ENCODE measurements at regions not wholly inside any gene's neighbourhood (a gene's known extent, or its start where the extent isn't known, plus 50 kb on each side); places are given as distances from the start of the nearest gene placed in this dataset.
"Not testable (repeated sequence)": the region's sequence is repeated elsewhere in the genome, so short reads cannot be mapped to it uniquely, and the experiment has no call there.

DNA sequence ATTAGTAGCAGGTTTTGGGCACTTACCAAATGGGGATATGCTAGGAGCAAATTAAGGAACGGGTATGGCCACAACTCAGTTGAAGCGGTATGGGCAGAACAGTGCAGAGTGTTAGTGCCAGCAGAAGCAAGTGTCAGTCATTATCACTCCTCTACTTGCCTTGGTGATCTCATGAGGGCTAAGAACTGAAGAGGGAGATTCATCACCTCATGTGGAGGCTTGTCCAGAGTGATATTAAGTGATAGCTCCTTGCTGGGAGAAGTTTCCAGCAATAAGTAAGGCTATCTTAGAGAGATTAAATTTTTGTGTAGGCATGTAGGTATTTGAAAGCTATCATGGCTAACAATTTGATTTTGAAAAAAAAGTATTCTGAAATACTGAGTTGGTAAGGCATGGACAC, 615.4 kb upstream of the SMIM31 start:
- FAIRE-seq, result no peak

DNA sequence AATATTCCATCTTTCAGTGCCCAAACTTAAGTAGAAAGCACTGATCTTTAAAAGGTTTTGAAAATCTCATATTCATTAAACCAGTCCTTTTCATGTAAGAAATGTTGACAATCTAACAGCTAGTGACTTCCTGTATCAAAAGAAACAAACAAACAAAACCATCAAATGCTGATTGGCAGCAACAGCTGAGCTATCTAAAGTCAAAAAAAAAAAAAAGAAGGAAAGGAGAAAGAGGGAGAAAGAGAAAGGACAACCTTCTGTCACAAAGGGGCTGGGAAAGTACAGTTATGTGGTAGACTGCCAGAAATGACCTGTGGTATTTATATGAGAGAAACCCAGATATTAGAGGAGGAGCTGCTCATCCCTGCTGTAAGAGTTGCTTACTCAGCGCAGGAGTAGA, 614.6 kb upstream of the SMIM31 start:
- DNase-seq, result no peak
- WGBS, 3 donors, result 90 to 100% (median 98%) methylated on average over 1 of the region's 1 CpG
- peaks cover 0 to 2% of the 10 kb centered on the region in 2 donors for H3K9me3 ChIP-seq (ENCODE audit: control insufficient read depth in 2 of 2, insufficient read depth in 1 of 2, low read depth in 1 of 2, low read length in 1 of 2)
- H3K4me3 ChIP-seq (ENCODE audit: low read depth in 1 of 3, low read length in 3 of 3), result no peak overlapping the region
- no peak overlapping the region for H3K27ac ChIP-seq (ENCODE audit: low read depth in 1 of 3, low read length in 2 of 3)
- H3K4me1 ChIP-seq (ENCODE audit: control insufficient read depth in 3 of 3, insufficient read depth in 2 of 3, low read depth in 1 of 3, low read length in 2 of 3), result no peaks in the 10 kb centered on the region
- H3K36me3 ChIP-seq (ENCODE audit: control insufficient read depth in 3 of 3, insufficient read depth in 2 of 3, low read depth in 1 of 3, low read length in 3 of 3), result no peaks in the 10 kb centered on the region
- no peaks in the 10 kb centered on the region for H3K27me3 ChIP-seq (ENCODE audit: control insufficient read depth in 3 of 3, insufficient read depth in 3 of 3, low read length in 3 of 3)
- FAIRE-seq, result no peak

More for the DNA sequence above, 615.4 kb upstream of the SMIM31 start:
- H3K27ac ChIP-seq (ENCODE audit: low read depth in 1 of 3, low read length in 2 of 3), result no peak overlapping the region
- no peaks in the 10 kb centered on the region for H3K27me3 ChIP-seq (ENCODE audit: control insufficient read depth in 3 of 3, insufficient read depth in 3 of 3, low read length in 3 of 3)
- H3K9me3 ChIP-seq (ENCODE audit: control insufficient read depth in 2 of 2, insufficient read depth in 1 of 2, low read depth in 1 of 2, low read length in 1 of 2), result peaks cover 0 to 2% of the 10 kb centered on the region in 2 donors
- DNase-seq, result no peak
- no peak overlapping the region for H3K4me3 ChIP-seq (ENCODE audit: low read depth in 1 of 3, low read length in 3 of 3)
- H3K36me3 ChIP-seq (ENCODE audit: control insufficient read depth in 3 of 3, insufficient read depth in 2 of 3, low read depth in 1 of 3, low read length in 3 of 3), result no peaks in the 10 kb centered on the region
- H3K4me1 ChIP-seq (ENCODE audit: control insufficient read depth in 3 of 3, insufficient read depth in 2 of 3, low read depth in 1 of 3, low read length in 2 of 3), result no peaks in the 10 kb centered on the region
- whole genome bisulfite sequencing, 3 donors, result 77 to 95% (median 91%) methylated on average over 2 of the region's 2 CpGs

DNA sequence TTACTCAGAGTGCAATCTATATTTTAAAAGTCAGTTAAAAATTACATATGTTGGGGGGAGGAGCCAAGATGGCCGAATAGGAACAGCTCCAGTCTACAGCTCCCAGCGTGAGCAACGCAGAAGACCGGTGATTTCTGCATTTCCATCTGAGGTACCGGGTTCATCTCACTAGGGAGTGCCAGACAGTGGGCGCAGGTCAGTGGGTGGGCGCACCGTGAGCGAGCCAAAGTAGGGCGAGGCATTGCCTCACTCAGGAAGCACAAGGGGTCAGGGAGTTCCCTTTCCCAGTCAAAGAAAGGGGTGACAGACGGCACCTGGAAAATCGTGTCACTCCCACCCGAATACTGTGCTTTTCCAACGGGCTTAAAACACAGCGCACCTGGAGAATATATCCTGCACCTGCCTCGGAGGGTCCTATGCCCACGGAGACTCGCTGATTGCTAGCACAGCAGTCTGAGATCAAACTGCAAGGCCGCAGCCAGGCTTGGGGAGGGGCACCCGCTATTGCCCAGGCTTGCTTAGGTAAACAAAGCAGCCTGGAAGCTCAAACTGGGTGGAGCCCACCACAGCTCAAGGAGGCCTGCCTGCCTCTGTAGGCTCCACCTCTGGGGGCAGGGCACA, 612.1 kb upstream of the SMIM31 start:
- not testable (repeated sequence) for DNase-seq; H3K4me1 ChIP-seq (ENCODE audit: control insufficient read depth in 3 of 3, insufficient read depth in 2 of 3, low read depth in 1 of 3, low read length in 2 of 3); H3K27ac ChIP-seq (ENCODE audit: low read depth in 1 of 3, low read length in 2 of 3); H3K4me3 ChIP-seq (ENCODE audit: low read depth in 1 of 3, low read length in 3 of 3); H3K9me3 ChIP-seq (ENCODE audit: control insufficient read depth in 2 of 2, insufficient read depth in 1 of 2, low read depth in 1 of 2, low read length in 1 of 2); H3K36me3 ChIP-seq (ENCODE audit: control insufficient read depth in 3 of 3, insufficient read depth in 2 of 3, low read depth in 1 of 3, low read length in 3 of 3); H3K27me3 ChIP-seq (ENCODE audit: control insufficient read depth in 3 of 3, insufficient read depth in 3 of 3, low read length in 3 of 3); FAIRE-seq
- WGBS, 3 donors, result 74 to 79% (median 78%) methylated on average over 20 of the region's 20 CpGs

DNA sequence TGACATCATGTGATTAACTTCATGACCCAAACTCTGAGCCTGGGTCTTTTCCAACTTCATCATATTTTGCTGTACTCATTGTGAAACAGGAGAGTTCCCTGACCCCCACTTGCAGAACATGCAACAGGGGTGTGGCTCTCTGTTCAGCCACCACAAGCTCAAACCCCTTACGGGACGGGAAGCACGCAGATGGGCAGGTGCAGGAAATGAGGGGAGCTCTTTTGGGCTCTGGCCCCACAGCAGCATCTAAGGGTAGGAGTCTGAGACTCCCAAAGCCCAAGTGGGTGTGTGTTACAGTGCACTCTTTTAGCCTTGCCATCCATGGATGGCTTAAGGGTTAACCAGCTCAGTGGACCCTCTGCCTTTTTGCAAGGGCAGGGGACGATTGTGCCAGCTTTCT, 599.5 kb upstream of the SMIM31 start:
- H3K27ac ChIP-seq (ENCODE audit: low read depth in 1 of 3, low read length in 2 of 3), result no peak overlapping the region
- no peaks in the 10 kb centered on the region for H3K9me3 ChIP-seq (ENCODE audit: control insufficient read depth in 2 of 2, insufficient read depth in 1 of 2, low read depth in 1 of 2, low read length in 1 of 2)
- H3K4me3 ChIP-seq (ENCODE audit: low read depth in 1 of 3, low read length in 3 of 3), result no peak overlapping the region
- DNase-seq (no peak), FAIRE-seq (no peak)
- WGBS, 3 donors, result 66 to 77% (median 75%) methylated on average over 4 of the region's 4 CpGs
- H3K4me1 ChIP-seq (ENCODE audit: control insufficient read depth in 3 of 3, insufficient read depth in 2 of 3, low read depth in 1 of 3, low read length in 2 of 3), result no peaks in the 10 kb centered on the region
- H3K36me3 ChIP-seq (ENCODE audit: control insufficient read depth in 3 of 3, insufficient read depth in 2 of 3, low read depth in 1 of 3, low read length in 3 of 3), result no peaks in the 10 kb centered on the region
- no peaks in the 10 kb centered on the region for H3K27me3 ChIP-seq (ENCODE audit: control insufficient read depth in 3 of 3, insufficient read depth in 3 of 3, low read length in 3 of 3)

DNA sequence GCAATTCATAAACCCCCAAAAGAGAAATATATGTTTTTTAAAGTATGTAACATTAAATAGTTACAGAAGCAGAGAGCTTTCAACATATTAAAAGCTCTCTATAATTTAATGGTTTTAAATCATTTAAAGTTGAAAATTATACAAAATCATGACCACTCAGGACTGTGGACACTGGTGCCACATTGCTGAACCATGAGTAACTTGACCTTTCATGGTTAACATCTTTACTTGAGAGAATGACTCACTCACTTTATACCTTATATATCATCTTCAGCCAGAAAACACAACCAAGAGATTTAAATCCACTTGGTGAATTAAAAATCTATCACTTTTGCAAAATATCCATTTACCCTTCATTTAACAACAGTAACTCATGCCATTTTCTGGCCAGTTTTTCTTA, 584.3 kb upstream of the SMIM31 start:
- DNase-seq (no peak), FAIRE-seq (no peak)
- Histone ChIP-seq H3K4me1 (ENCODE audit: control insufficient read depth in 3 of 3, insufficient read depth in 2 of 3, low read depth in 1 of 3, low read length in 2 of 3) (no peaks in the 10 kb centered on the region), H3K27me3 (ENCODE audit: control insufficient read depth in 3 of 3, insufficient read depth in 3 of 3, low read length in 3 of 3) (no peaks in the 10 kb centered on the region), H3K36me3 (ENCODE audit: control insufficient read depth in 3 of 3, insufficient read depth in 2 of 3, low read depth in 1 of 3, low read length in 3 of 3) (no peaks in the 10 kb centered on the region), H3K27ac (ENCODE audit: low read depth in 1 of 3, low read length in 2 of 3) (no peak overlapping the region), H3K9me3 (ENCODE audit: control insufficient read depth in 2 of 2, insufficient read depth in 1 of 2, low read depth in 1 of 2, low read length in 1 of 2) (no peaks in the 10 kb centered on the region), H3K4me3 (ENCODE audit: low read depth in 1 of 3, low read length in 3 of 3) (no peak overlapping the region)

DNA sequence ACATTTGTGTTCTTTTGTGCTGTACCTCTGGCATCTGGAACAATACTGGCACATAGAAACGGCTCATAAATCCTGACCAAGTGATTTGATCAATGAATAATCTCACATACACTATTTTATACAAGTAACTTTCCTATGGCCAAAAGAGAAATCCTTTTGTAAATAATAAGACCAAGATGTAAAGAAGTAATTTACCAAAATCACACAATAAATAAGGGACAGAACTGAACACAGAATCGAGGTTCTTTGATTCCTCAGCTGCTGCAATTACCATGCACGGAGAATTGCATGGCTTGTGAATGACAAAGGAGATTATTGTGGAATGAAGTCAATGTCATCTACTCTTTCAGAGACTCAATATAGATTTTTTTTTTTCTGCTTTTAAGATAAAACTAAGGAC, 576.8 kb upstream of the SMIM31 start:
- H3K4me1 ChIP-seq (ENCODE audit: control insufficient read depth in 3 of 3, insufficient read depth in 2 of 3, low read depth in 1 of 3, low read length in 2 of 3), result no peaks in the 10 kb centered on the region
- no peaks in the 10 kb centered on the region for H3K36me3 ChIP-seq (ENCODE audit: control insufficient read depth in 3 of 3, insufficient read depth in 2 of 3, low read depth in 1 of 3, low read length in 3 of 3)
- DNase-seq, result no peak
- H3K4me3 ChIP-seq (ENCODE audit: low read depth in 1 of 3, low read length in 3 of 3), result no peak overlapping the region
- H3K27ac ChIP-seq (ENCODE audit: low read depth in 1 of 3, low read length in 2 of 3), result no peak overlapping the region
- no peaks in the 10 kb centered on the region for H3K9me3 ChIP-seq (ENCODE audit: control insufficient read depth in 2 of 2, insufficient read depth in 1 of 2, low read depth in 1 of 2, low read length in 1 of 2)
- H3K27me3 ChIP-seq (ENCODE audit: control insufficient read depth in 3 of 3, insufficient read depth in 3 of 3, low read length in 3 of 3), result no peaks in the 10 kb centered on the region
- FAIRE-seq, result no peak
- WGBS, 3 donors, result 23 to 48% (median 25%) methylated on average over 3 of the region's 3 CpGs

DNA sequence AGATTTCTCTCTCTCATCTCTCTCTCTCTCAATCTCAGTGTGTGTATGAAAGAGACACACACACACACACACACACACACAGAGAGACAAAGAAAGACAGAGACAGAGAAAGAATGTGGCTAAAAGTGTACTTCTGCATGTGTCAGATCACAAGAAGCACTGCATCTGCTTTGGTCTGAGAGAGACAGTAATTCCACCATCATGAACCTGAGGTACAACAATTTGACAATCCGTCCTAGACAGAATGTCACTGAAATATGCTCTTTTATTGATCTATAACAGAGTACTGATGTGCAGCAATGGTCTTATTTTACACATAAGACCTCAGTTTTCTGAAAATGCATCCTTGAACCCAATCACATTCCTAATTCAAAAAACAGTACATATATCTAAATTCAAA, 576.2 kb upstream of the SMIM31 start:
- Histone ChIP-seq H3K36me3 (ENCODE audit: control insufficient read depth in 3 of 3, insufficient read depth in 2 of 3, low read depth in 1 of 3, low read length in 3 of 3) (no peaks in the 10 kb centered on the region), H3K4me1 (ENCODE audit: control insufficient read depth in 3 of 3, insufficient read depth in 2 of 3, low read depth in 1 of 3, low read length in 2 of 3) (no peaks in the 10 kb centered on the region), H3K4me3 (ENCODE audit: low read depth in 1 of 3, low read length in 3 of 3) (no peak overlapping the region), H3K9me3 (ENCODE audit: control insufficient read depth in 2 of 2, insufficient read depth in 1 of 2, low read depth in 1 of 2, low read length in 1 of 2) (no peaks in the 10 kb centered on the region), H3K27ac (ENCODE audit: low read depth in 1 of 3, low read length in 2 of 3) (no peak overlapping the region), H3K27me3 (ENCODE audit: control insufficient read depth in 3 of 3, insufficient read depth in 3 of 3, low read length in 3 of 3) (no peaks in the 10 kb centered on the region)
- WGBS, 3 donors, result 0 to 2% (median 0%) methylated on average over 1 of the region's 1 CpG
- FAIRE-seq (no peak), DNase-seq (no peak)

DNA sequence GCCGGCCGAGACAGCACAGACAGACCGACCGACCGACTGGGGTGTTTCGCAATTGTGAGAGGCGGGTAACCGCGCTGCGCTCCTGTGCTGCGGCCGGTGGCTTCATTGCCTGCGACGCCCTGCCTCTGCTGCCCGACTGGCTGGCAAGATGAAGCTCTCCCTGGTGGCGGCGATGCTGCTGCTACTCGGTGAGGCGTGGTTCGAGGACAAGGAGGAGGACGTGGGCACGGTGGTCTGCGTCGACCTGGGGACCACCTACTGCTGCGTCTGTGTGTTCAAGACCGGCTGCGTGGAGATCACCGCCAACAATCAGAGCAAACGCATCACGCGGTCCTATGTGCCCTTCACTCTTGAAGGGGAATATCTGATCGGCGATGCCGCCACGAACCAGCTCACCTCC, 565.7 kb upstream of the SMIM31 start:
- FAIRE-seq, result no peak
- no peaks in the 10 kb centered on the region for H3K9me3 ChIP-seq (ENCODE audit: control insufficient read depth in 2 of 2, insufficient read depth in 1 of 2, low read depth in 1 of 2, low read length in 1 of 2)
- H3K27me3 ChIP-seq (ENCODE audit: control insufficient read depth in 3 of 3, insufficient read depth in 3 of 3, low read length in 3 of 3), result no peaks in the 10 kb centered on the region
- DNase-seq, result no peak
- no peaks in the 10 kb centered on the region for H3K4me1 ChIP-seq (ENCODE audit: control insufficient read depth in 3 of 3, insufficient read depth in 2 of 3, low read depth in 1 of 3, low read length in 2 of 3)
- no peaks in the 10 kb centered on the region for H3K36me3 ChIP-seq (ENCODE audit: control insufficient read depth in 3 of 3, insufficient read depth in 2 of 3, low read depth in 1 of 3, low read length in 3 of 3)
- H3K27ac ChIP-seq (ENCODE audit: low read depth in 1 of 3, low read length in 2 of 3), result no peak overlapping the region
- no peak overlapping the region for H3K4me3 ChIP-seq (ENCODE audit: low read depth in 1 of 3, low read length in 3 of 3)
- 94 to 95% (median 95%) methylated on average over 35 of the region's 35 CpGs for WGBS, 3 donors

DNA sequence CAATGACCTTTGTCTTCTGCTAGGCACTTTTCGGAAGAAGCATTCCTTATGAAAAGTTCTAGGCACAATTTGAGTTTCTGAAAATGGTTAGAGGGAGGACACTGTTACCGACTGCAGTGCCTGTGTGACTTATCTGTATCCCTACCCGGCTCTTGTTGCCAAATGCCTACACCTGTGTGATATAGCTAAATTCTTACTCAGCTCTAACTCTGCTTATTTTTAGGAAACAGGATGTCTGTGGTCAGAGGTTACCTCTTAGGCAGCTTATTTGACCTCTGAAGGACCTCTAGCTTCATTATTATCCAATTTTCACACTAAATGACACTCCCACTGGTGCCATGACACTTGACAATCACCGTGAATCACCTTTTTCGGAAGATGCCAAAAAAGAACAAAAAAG, 561.1 kb upstream of the SMIM31 start:
- H3K27me3 ChIP-seq (ENCODE audit: control insufficient read depth in 3 of 3, insufficient read depth in 3 of 3, low read length in 3 of 3), result no peaks in the 10 kb centered on the region
- FAIRE-seq (no peak), DNase-seq (no peak)
- 84 to 89% (median 86%) methylated on average over 5 of the region's 5 CpGs for WGBS, 3 donors
- H3K36me3 ChIP-seq (ENCODE audit: control insufficient read depth in 3 of 3, insufficient read depth in 2 of 3, low read depth in 1 of 3, low read length in 3 of 3), result no peaks in the 10 kb centered on the region
- H3K9me3 ChIP-seq (ENCODE audit: control insufficient read depth in 2 of 2, insufficient read depth in 1 of 2, low read depth in 1 of 2, low read length in 1 of 2), result no peaks in the 10 kb centered on the region
- no peak overlapping the region for H3K4me3 ChIP-seq (ENCODE audit: low read depth in 1 of 3, low read length in 3 of 3)
- H3K4me1 ChIP-seq (ENCODE audit: control insufficient read depth in 3 of 3, insufficient read depth in 2 of 3, low read depth in 1 of 3, low read length in 2 of 3), result no peaks in the 10 kb centered on the region
- no peak overlapping the region for H3K27ac ChIP-seq (ENCODE audit: low read depth in 1 of 3, low read length in 2 of 3)

Measured in small intestine (tissue), 7 donors.